ENCODE measurements at regions not wholly inside any gene's neighbourhood (a gene's known extent, or its start where the extent isn't known, plus 50 kb on each side); places are given as distances from the start of the nearest gene placed in this dataset.

DNA sequence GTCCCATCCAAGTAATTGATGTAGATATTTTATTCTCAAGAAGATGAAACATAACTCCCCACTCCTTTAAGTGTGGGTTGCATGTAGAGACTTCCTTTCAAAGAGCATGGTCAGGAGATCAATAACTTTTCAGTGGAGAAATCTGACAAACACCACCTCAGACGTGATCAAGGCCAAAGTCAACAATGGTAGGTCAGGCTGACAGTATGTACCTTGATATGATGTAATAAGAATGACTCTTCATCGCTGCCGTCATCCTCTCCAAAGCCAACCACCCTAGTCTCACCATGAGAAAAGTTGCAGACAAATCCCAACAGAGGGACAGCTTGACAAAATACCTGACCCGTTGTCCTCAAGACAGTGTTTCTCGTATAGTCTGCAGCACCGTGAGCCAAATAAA is 67.3 kb upstream of the DHRSX start (continued):
- TF ChIP-seq, protein P1, sequence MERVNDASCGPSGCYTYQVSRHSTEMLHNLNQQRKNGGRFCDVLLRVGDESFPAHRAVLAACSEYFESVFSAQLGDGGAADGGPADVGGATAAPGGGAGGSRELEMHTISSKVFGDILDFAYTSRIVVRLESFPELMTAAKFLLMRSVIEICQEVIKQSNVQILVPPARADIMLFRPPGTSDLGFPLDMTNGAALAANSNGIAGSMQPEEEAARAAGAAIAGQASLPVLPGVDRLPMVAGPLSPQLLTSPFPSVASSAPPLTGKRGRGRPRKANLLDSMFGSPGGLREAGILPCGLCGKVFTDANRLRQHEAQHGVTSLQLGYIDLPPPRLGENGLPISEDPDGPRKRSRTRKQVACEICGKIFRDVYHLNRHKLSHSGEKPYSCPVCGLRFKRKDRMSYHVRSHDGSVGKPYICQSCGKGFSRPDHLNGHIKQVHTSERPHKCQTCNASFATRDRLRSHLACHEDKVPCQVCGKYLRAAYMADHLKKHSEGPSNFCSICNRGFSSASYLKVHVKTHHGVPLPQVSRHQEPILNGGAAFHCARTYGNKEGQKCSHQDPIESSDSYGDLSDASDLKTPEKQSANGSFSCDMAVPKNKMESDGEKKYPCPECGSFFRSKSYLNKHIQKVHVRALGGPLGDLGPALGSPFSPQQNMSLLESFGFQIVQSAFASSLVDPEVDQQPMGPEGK (CRISPR knock-in tag; IDR thresholded peaks at IDR 0.05; ENCODE audit: borderline replicate concordance) = no peak
- no peak for TF ChIP-seq ZFP3 (CRISPR knock-in tag; IDR thresholded peaks at IDR 0.05)
- no peak for TF ChIP-seq TOX (CRISPR knock-in tag; IDR thresholded peaks at IDR 0.05; ENCODE audit: borderline replicate concordance)
- TF ChIP-seq ESRRG (CRISPR knock-in tag; IDR thresholded peaks at IDR 0.05) = no peak
- TF ChIP-seq ZFP30 (CRISPR knock-in tag; IDR thresholded peaks at IDR 0.05) = no peak
- TF ChIP-seq, protein P2, sequence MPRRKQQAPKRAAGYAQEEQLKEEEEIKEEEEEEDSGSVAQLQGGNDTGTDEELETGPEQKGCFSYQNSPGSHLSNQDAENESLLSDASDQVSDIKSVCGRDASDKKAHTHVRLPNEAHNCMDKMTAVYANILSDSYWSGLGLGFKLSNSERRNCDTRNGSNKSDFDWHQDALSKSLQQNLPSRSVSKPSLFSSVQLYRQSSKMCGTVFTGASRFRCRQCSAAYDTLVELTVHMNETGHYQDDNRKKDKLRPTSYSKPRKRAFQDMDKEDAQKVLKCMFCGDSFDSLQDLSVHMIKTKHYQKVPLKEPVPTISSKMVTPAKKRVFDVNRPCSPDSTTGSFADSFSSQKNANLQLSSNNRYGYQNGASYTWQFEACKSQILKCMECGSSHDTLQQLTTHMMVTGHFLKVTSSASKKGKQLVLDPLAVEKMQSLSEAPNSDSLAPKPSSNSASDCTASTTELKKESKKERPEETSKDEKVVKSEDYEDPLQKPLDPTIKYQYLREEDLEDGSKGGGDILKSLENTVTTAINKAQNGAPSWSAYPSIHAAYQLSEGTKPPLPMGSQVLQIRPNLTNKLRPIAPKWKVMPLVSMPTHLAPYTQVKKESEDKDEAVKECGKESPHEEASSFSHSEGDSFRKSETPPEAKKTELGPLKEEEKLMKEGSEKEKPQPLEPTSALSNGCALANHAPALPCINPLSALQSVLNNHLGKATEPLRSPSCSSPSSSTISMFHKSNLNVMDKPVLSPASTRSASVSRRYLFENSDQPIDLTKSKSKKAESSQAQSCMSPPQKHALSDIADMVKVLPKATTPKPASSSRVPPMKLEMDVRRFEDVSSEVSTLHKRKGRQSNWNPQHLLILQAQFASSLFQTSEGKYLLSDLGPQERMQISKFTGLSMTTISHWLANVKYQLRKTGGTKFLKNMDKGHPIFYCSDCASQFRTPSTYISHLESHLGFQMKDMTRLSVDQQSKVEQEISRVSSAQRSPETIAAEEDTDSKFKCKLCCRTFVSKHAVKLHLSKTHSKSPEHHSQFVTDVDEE (CRISPR knock-in tag; IDR thresholded peaks at IDR 0.05) = no peak
- TF ChIP-seq GLIS3 (CRISPR knock-in tag; IDR thresholded peaks at IDR 0.05) = no peak
- no peak for TF ChIP-seq OSR1 (CRISPR knock-in tag; IDR thresholded peaks at IDR 0.05)

DNA sequence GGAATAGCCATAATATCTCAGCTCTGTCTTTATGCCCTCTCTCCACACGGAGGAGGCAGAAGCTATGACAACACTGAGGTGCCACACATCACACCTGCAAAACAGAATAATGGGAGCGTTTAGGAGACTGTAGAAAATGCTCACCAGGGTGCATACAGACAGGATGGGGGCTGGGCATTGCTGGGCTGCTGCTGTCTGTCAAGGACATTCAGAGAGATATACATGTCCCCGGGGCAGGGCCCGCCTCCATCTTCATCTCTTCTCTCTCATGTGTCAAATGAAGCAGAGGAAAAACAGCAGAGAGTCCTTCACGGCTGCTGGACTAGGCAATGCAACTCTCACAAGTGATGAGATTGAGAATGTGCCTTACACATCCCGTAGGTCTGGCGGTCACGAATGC is 65.3 kb upstream of the DHRSX start:
- ATAC-seq = no peak
- TF ChIP-seq, protein P3, sequence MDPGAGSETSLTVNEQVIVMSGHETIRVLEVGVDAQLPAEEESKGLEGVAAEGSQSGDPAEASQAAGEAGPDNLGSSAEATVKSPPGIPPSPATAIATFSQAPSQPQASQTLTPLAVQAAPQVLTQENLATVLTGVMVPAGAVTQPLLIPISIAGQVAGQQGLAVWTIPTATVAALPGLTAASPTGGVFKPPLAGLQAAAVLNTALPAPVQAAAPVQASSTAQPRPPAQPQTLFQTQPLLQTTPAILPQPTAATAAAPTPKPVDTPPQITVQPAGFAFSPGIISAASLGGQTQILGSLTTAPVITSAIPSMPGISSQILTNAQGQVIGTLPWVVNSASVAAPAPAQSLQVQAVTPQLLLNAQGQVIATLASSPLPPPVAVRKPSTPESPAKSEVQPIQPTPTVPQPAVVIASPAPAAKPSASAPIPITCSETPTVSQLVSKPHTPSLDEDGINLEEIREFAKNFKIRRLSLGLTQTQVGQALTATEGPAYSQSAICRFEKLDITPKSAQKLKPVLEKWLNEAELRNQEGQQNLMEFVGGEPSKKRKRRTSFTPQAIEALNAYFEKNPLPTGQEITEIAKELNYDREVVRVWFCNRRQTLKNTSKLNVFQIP (CRISPR knock-in tag; IDR thresholded peaks at IDR 0.05; ENCODE audit: borderline replicate concordance, low read depth) = no peak
- TF ChIP-seq OSR1 (CRISPR knock-in tag; IDR thresholded peaks at IDR 0.05) (no peak), PPARA (CRISPR knock-in tag; IDR thresholded peaks at IDR 0.05; ENCODE audit: borderline replicate concordance) (no peak), ZFP3 (CRISPR knock-in tag; IDR thresholded peaks at IDR 0.05) (no peak), ARNTL (CRISPR knock-in tag; IDR thresholded peaks at IDR 0.05; ENCODE audit: borderline replicate concordance, low read depth) (no peak), ZFP30 (CRISPR knock-in tag; IDR thresholded peaks at IDR 0.05) (no peak)

DNA sequence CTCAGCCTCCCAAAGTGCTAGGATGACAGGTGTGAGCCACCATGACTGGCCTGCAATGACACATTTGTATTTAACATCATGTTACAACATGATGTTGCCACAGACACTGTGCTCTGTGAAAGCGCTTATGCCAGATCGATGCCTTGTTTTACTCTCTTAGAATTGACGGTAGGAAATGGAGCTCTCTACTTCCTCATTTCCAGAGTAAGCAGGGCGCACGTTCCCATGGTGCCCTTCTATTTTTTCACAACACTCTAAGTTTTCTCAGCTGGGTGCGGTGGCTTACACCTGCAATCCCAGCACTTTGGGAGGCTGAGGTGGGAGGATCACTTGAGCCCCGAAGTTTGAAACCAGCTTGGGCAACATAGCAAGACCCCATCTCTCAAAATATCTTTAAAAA is 60.7 kb upstream of the DHRSX start:
- TF ChIP-seq GLIS3 (CRISPR knock-in tag; IDR thresholded peaks at IDR 0.05) = no peak
- no peak for TF ChIP-seq OSR1 (CRISPR knock-in tag; IDR thresholded peaks at IDR 0.05)
- no peak for TF ChIP-seq TOX (CRISPR knock-in tag; IDR thresholded peaks at IDR 0.05; ENCODE audit: borderline replicate concordance)
- no peak for TF ChIP-seq ZNF70 (CRISPR knock-in tag; IDR thresholded peaks at IDR 0.05)
- TF ChIP-seq ZC3H10 (CRISPR knock-in tag; IDR thresholded peaks at IDR 0.05) = no peak
- no peak for TF ChIP-seq ISL1 (CRISPR knock-in tag; IDR thresholded peaks at IDR 0.05)
- no peak for TF ChIP-seq TCF4 (CRISPR knock-in tag; IDR thresholded peaks at IDR 0.05; ENCODE audit: borderline replicate concordance)
- TF ChIP-seq, protein P4, sequence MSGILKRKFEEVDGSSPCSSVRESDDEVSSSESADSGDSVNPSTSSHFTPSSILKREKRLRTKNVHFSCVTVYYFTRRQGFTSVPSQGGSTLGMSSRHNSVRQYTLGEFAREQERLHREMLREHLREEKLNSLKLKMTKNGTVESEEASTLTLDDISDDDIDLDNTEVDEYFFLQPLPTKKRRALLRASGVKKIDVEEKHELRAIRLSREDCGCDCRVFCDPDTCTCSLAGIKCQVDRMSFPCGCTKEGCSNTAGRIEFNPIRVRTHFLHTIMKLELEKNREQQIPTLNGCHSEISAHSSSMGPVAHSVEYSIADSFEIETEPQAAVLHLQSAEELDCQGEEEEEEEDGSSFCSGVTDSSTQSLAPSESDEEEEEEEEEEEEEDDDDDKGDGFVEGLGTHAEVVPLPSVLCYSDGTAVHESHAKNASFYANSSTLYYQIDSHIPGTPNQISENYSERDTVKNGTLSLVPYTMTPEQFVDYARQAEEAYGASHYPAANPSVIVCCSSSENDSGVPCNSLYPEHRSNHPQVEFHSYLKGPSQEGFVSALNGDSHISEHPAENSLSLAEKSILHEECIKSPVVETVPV (CRISPR knock-in tag; IDR thresholded peaks at IDR 0.05) = no peak
- no peak for TF ChIP-seq SNAI2 (CRISPR knock-in tag; IDR thresholded peaks at IDR 0.05)
- no peak for TF ChIP-seq ZNF8 (CRISPR knock-in tag; IDR thresholded peaks at IDR 0.05)
- ATAC-seq = no peak

DNA sequence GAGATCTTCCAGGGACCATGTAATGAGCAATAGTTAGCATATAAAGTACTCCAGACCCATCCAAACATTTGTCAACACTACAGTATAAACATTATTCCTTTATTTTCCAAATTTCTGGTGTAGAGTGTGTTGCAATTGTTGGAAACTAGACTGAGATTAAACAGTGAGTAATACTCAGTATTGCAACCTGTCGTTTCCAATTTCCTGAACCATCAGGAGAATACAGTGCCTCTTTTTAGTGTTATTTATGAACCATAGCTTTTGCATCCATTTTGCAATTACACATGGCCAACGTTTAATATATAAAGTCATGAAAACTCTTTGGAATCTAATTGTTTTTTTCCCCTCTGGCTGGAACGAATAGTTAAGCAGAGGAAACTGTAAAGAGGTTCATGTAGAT is 58.3 kb upstream of the DHRSX start:
- TF ChIP-seq, protein P5, sequence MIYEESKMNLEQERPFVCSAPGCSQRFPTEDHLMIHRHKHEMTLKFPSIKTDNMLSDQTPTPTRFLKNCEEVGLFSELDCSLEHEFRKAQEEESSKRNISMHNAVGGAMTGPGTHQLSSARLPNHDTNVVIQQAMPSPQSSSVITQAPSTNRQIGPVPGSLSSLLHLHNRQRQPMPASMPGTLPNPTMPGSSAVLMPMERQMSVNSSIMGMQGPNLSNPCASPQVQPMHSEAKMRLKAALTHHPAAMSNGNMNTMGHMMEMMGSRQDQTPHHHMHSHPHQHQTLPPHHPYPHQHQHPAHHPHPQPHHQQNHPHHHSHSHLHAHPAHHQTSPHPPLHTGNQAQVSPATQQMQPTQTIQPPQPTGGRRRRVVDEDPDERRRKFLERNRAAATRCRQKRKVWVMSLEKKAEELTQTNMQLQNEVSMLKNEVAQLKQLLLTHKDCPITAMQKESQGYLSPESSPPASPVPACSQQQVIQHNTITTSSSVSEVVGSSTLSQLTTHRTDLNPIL (CRISPR knock-in tag; IDR thresholded peaks at IDR 0.05; ENCODE audit: low read depth) = no peak
- TF ChIP-seq ARNTL (CRISPR knock-in tag; IDR thresholded peaks at IDR 0.05; ENCODE audit: borderline replicate concordance, low read depth) (no peak), ZC3H10 (CRISPR knock-in tag; IDR thresholded peaks at IDR 0.05) (no peak), ZFP3 (CRISPR knock-in tag; IDR thresholded peaks at IDR 0.05) (no peak), CSDC2 (CRISPR knock-in tag; IDR thresholded peaks at IDR 0.05) (no peak), TCF4 (CRISPR knock-in tag; IDR thresholded peaks at IDR 0.05; ENCODE audit: borderline replicate concordance) (no peak), TOX (CRISPR knock-in tag; IDR thresholded peaks at IDR 0.05; ENCODE audit: borderline replicate concordance) (no peak), ISL1 (CRISPR knock-in tag; IDR thresholded peaks at IDR 0.05) (no peak), ZNF8 (CRISPR knock-in tag; IDR thresholded peaks at IDR 0.05) (no peak), OSR1 (CRISPR knock-in tag; IDR thresholded peaks at IDR 0.05) (no peak)
- TF ChIP-seq, protein P4 (CRISPR knock-in tag; IDR thresholded peaks at IDR 0.05) = no peak
- TF ChIP-seq, protein P2 (CRISPR knock-in tag; IDR thresholded peaks at IDR 0.05) = no peak
- ATAC-seq = peak; percentile 44; the same call in 1 of the 3 replicates
